ENCODE measurements at regions not wholly inside any gene's neighbourhood (a gene's known extent, or its start where the extent isn't known, plus 50 kb on each side); places are given as distances from the start of the nearest gene placed in this dataset.
"Not testable (repeated sequence)": the region's sequence is repeated elsewhere in the genome, so short reads cannot be mapped to it uniquely, and the experiment has no call there.

GRCh38 chr2:37753758-37754157, 82.3 kb upstream of the CDC42EP3 start:
- no peaks in the 10 kb centered on the region for H3K4me1 Mint-ChIP-seq (ENCODE audit: unreplicated experiment)
- TF ChIP-seq CTCF (IDR thresholded peaks at IDR 0.05; ENCODE audit: unreplicated experiment), result no peak
- no peak overlapping the region for H3K27ac Mint-ChIP-seq (ENCODE audit: unreplicated experiment)

GRCh38 chr2:37755961-37756559, 84.6 kb upstream of the CDC42EP3 start:
- H3K4me1 Mint-ChIP-seq (ENCODE audit: unreplicated experiment); H3K27ac Mint-ChIP-seq (ENCODE audit: unreplicated experiment); DNase-seq (ENCODE audit: low spot score); H3K27me3 Mint-ChIP-seq (ENCODE audit: unreplicated experiment); H3K36me3 Mint-ChIP-seq (ENCODE audit: low read depth, unreplicated experiment); H3K9me3 Mint-ChIP-seq (ENCODE audit: unreplicated experiment); H3K4me3 Mint-ChIP-seq (ENCODE audit: unreplicated experiment): not testable (repeated sequence)

More at GRCh38 chr2:37753758-37754157, 82.3 kb upstream of the CDC42EP3 start:
- Mint-ChIP-seq H3K9me3 (ENCODE audit: unreplicated experiment) (no peaks in the 10 kb centered on the region), H3K27me3 (ENCODE audit: unreplicated experiment) (no peaks in the 10 kb centered on the region), H3K4me3 (ENCODE audit: unreplicated experiment) (no peak overlapping the region), H3K36me3 (ENCODE audit: low read depth, unreplicated experiment) (no peaks in the 10 kb centered on the region)
- DNase-seq (ENCODE audit: low spot score), result no peak

GRCh38 chr2:37757456-37757855, 86.0 kb upstream of the CDC42EP3 start:
- not testable (repeated sequence) for H3K36me3 Mint-ChIP-seq (ENCODE audit: low read depth, unreplicated experiment); H3K27me3 Mint-ChIP-seq (ENCODE audit: unreplicated experiment); H3K4me3 Mint-ChIP-seq (ENCODE audit: unreplicated experiment); DNase-seq (ENCODE audit: low spot score); H3K4me1 Mint-ChIP-seq (ENCODE audit: unreplicated experiment); H3K27ac Mint-ChIP-seq (ENCODE audit: unreplicated experiment); H3K9me3 Mint-ChIP-seq (ENCODE audit: unreplicated experiment)

GRCh38 chr2:37758141-37758601, 86.7 kb upstream of the CDC42EP3 start:
- H3K27me3 Mint-ChIP-seq (ENCODE audit: unreplicated experiment), result not testable (repeated sequence)

GRCh38 chr2:37759989-37760388, 88.5 kb upstream of the CDC42EP3 start:
- H3K27me3 Mint-ChIP-seq (ENCODE audit: unreplicated experiment); H3K4me1 Mint-ChIP-seq (ENCODE audit: unreplicated experiment); H3K36me3 Mint-ChIP-seq (ENCODE audit: low read depth, unreplicated experiment); H3K4me3 Mint-ChIP-seq (ENCODE audit: unreplicated experiment); DNase-seq (ENCODE audit: low spot score); H3K27ac Mint-ChIP-seq (ENCODE audit: unreplicated experiment); H3K9me3 Mint-ChIP-seq (ENCODE audit: unreplicated experiment): not testable (repeated sequence)

More at GRCh38 chr2:37758141-37758601, 86.7 kb upstream of the CDC42EP3 start:
- H3K27ac Mint-ChIP-seq (ENCODE audit: unreplicated experiment); H3K36me3 Mint-ChIP-seq (ENCODE audit: low read depth, unreplicated experiment); DNase-seq (ENCODE audit: low spot score); H3K4me3 Mint-ChIP-seq (ENCODE audit: unreplicated experiment); H3K9me3 Mint-ChIP-seq (ENCODE audit: unreplicated experiment); H3K4me1 Mint-ChIP-seq (ENCODE audit: unreplicated experiment): not testable (repeated sequence)

GRCh38 chr2:37760471-37760870, 89.0 kb upstream of the CDC42EP3 start:
- no peak for DNase-seq (ENCODE audit: low spot score)
- Mint-ChIP-seq H3K27me3 (ENCODE audit: unreplicated experiment) (no peaks in the 10 kb centered on the region), H3K36me3 (ENCODE audit: low read depth, unreplicated experiment) (no peaks in the 10 kb centered on the region), H3K9me3 (ENCODE audit: unreplicated experiment) (no peaks in the 10 kb centered on the region), H3K4me3 (ENCODE audit: unreplicated experiment) (no peak overlapping the region), H3K4me1 (ENCODE audit: unreplicated experiment) (peaks cover 3% of the 10 kb centered on the region), H3K27ac (ENCODE audit: unreplicated experiment) (no peak overlapping the region)
- TF ChIP-seq CTCF (IDR thresholded peaks at IDR 0.05; ENCODE audit: unreplicated experiment), result no peak

GRCh38 chr2:37762281-37762680, 90.8 kb upstream of the CDC42EP3 start:
- not testable (repeated sequence) for H3K27ac Mint-ChIP-seq (ENCODE audit: unreplicated experiment); H3K27me3 Mint-ChIP-seq (ENCODE audit: unreplicated experiment); H3K4me1 Mint-ChIP-seq (ENCODE audit: unreplicated experiment); H3K4me3 Mint-ChIP-seq (ENCODE audit: unreplicated experiment); DNase-seq (ENCODE audit: low spot score); H3K9me3 Mint-ChIP-seq (ENCODE audit: unreplicated experiment); H3K36me3 Mint-ChIP-seq (ENCODE audit: low read depth, unreplicated experiment)
